ENCODE measurements at regions not wholly inside any gene's neighbourhood (a gene's known extent, or its start where the extent isn't known, plus 50 kb on each side); places are given as distances from the start of the nearest gene placed in this dataset.
"Not testable (repeated sequence)": the region's sequence is repeated elsewhere in the genome, so short reads cannot be mapped to it uniquely, and the experiment has no call there.

GRCh38 chr2:44071454-44072046, 75.8 kb upstream of the LRPPRC start:
- no peak overlapping the region for H3K27ac ChIP-seq
- no peak for DNase-seq (ENCODE audit: low spot score)
- ChIA-PET CTCF (interaction anchor here (0.6 kb wide), 1 partner anchor 744 kb away, joined by 4 read pairs; no protein-coding TSS in a partner anchor), POLR2A (ENCODE audit: low non-redundant PET) (no interaction called here)
- no peak for TF ChIP-seq CTCF (conservative IDR thresholded peaks at IDR 0.05; ENCODE audit: low read depth)

- CTCF ChIA-PET; H3K27ac ChIP-seq; POLR2A ChIA-PET (ENCODE audit: low non-redundant PET); DNase-seq (ENCODE audit: low spot score): not testable (repeated sequence)
These were observed 77.9 kb upstream of the LRPPRC start for GRCh38 chr2:44073667-44074066.

GRCh38 chr2:44074795-44075194, 79.0 kb upstream of the LRPPRC start:
- H3K27ac ChIP-seq; POLR2A ChIA-PET (ENCODE audit: low non-redundant PET); CTCF ChIA-PET; DNase-seq (ENCODE audit: low spot score): not testable (repeated sequence)

GRCh38 chr2:44075541-44075940, 79.8 kb upstream of the LRPPRC start:
- no peak for TF ChIP-seq CTCF (conservative IDR thresholded peaks at IDR 0.05; ENCODE audit: low read depth)
- CTCF ChIA-PET, result no interaction called here
- POLR2A ChIA-PET (ENCODE audit: low non-redundant PET), result no interaction called here
- H3K27ac ChIP-seq, result no peak overlapping the region
- DNase-seq (ENCODE audit: low spot score), result no peak

GRCh38 chr2:44077942-44078511, 82.2 kb upstream of the LRPPRC start:
- no peak overlapping the region for H3K27ac ChIP-seq
- no peak for DNase-seq (ENCODE audit: low spot score)
- ChIA-PET POLR2A (ENCODE audit: low non-redundant PET) (no interaction called here), CTCF (no interaction called here)
- no peak for TF ChIP-seq CTCF (conservative IDR thresholded peaks at IDR 0.05; ENCODE audit: low read depth)

GRCh38 chr2:44079686-44080085, 83.9 kb upstream of the LRPPRC start:
- no peak overlapping the region for H3K27ac ChIP-seq
- no peak for TF ChIP-seq CTCF (conservative IDR thresholded peaks at IDR 0.05; ENCODE audit: low read depth)
- ChIA-PET POLR2A (ENCODE audit: low non-redundant PET) (interaction anchor here (0.7 kb wide), 1 partner anchor 141 kb away, joined by 3 read pairs; no protein-coding TSS in a partner anchor), CTCF (no interaction called here)
- DNase-seq (ENCODE audit: low spot score), result no peak

GRCh38 chr2:44083054-44083453, 85.6 kb upstream of the PPM1B start:
- POLR2A ChIA-PET (ENCODE audit: low non-redundant PET), result no interaction called here
- H3K27ac ChIP-seq, result no peak overlapping the region
- CTCF ChIA-PET, result no interaction called here
- no peak for TF ChIP-seq CTCF (conservative IDR thresholded peaks at IDR 0.05; ENCODE audit: low read depth)
- DNase-seq (ENCODE audit: low spot score), result no peak

GRCh38 chr2:44084850-44085249, 83.8 kb upstream of the PPM1B start:
- H3K27ac ChIP-seq, result no peak overlapping the region
- DNase-seq (ENCODE audit: low spot score), result no peak
- POLR2A ChIA-PET (ENCODE audit: low non-redundant PET), result no interaction called here
- no peak for TF ChIP-seq CTCF (conservative IDR thresholded peaks at IDR 0.05; ENCODE audit: low read depth)
- CTCF ChIA-PET, result no interaction called here

Data from RWPE1 (cell line).